ENCODE measurements at regions not wholly inside any gene's neighbourhood (a gene's known extent, or its start where the extent isn't known, plus 50 kb on each side); places are given as distances from the start of the nearest gene placed in this dataset.

- Histone ChIP-seq H3K9me3 (ENCODE audit: control insufficient read depth in 1 of 2, insufficient read depth in 1 of 2, low read depth in 1 of 2, low read length in 2 of 2) (no peaks in the 10 kb centered on the region), H2AFZ (ENCODE audit: low read depth, low read length, poor library complexity, severe bottlenecking) (no peak overlapping the region), H3K9me2 (ENCODE audit: insufficient read depth) (no peaks in the 10 kb centered on the region), H3K27me3 (ENCODE audit: insufficient read depth, low read length) (peaks cover 68% of the 10 kb centered on the region), H3K36me3 (ENCODE audit: control insufficient read depth in 1 of 2, insufficient read depth in 2 of 2, low read length in 2 of 2) (no peaks in the 10 kb centered on the region), H4K20me1 (ENCODE audit: insufficient read depth) (no peaks in the 10 kb centered on the region), H3K9ac (ENCODE audit: low read length) (no peak overlapping the region), H3K27ac (ENCODE audit: low read depth, low read length) (no peak overlapping the region), H3K4me2 (ENCODE audit: low read length) (no peak overlapping the region), H3K4me1 (ENCODE audit: control insufficient read depth in 1 of 2, insufficient read depth in 2 of 2, low read length in 2 of 2) (no peaks in the 10 kb centered on the region), H3K4me3 (replicated peaks in 1 of 2; ENCODE audit: low read depth in 1 of 2, low read length in 2 of 2) (no peak overlapping the region), H3K79me2 (ENCODE audit: insufficient read depth, low read length) (no peaks in the 10 kb centered on the region)
- ATAC-seq (no peak), DNase-seq (ENCODE audit: low read depth, low spot score) (no peak)
- intact Hi-C loops (cut with micrococcal nuclease), result no loop called here
- ChIA-PET CTCF (no interaction called here), POLR2A (no interaction called here), RAD21 (ENCODE audit: low non-redundant PET in 1 of 2, low total read pairs in 2 of 2, uncharacterized antibody in 2 of 2, unreplicated experiment in 2 of 2) (no interaction called here)
- no TSS peak for BruUV-seq (replicated peaks)
- no peak for TF ChIP-seq ZBTB33 (IDR thresholded peaks at IDR 0.05; ENCODE audit: extremely low read depth, insufficient replicate concordance, low read length)
- TF ChIP-seq EGR1 (IDR thresholded peaks at IDR 0.05; ENCODE audit: low read depth), result no peak
- TF ChIP-seq CEBPB (IDR thresholded peaks at IDR 0.05; ENCODE audit: low read depth), result no peak
- TF ChIP-seq JUND (IDR thresholded peaks at IDR 0.05), result no peak
- no peak for TF ChIP-seq EZH2 (IDR thresholded peaks at IDR 0.05)
- TF ChIP-seq SP1 (IDR thresholded peaks at IDR 0.05; ENCODE audit: low read depth), result no peak
- TF ChIP-seq, protein P1, sequence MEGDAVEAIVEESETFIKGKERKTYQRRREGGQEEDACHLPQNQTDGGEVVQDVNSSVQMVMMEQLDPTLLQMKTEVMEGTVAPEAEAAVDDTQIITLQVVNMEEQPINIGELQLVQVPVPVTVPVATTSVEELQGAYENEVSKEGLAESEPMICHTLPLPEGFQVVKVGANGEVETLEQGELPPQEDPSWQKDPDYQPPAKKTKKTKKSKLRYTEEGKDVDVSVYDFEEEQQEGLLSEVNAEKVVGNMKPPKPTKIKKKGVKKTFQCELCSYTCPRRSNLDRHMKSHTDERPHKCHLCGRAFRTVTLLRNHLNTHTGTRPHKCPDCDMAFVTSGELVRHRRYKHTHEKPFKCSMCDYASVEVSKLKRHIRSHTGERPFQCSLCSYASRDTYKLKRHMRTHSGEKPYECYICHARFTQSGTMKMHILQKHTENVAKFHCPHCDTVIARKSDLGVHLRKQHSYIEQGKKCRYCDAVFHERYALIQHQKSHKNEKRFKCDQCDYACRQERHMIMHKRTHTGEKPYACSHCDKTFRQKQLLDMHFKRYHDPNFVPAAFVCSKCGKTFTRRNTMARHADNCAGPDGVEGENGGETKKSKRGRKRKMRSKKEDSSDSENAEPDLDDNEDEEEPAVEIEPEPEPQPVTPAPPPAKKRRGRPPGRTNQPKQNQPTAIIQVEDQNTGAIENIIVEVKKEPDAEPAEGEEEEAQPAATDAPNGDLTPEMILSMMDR (IDR thresholded peaks at IDR 0.05 in 2 of 3, conservative IDR thresholded peaks at IDR 0.05 in 1 of 3; ENCODE audit: borderline replicate concordance in 1 of 3, insufficient read depth in 1 of 3, low read depth in 2 of 3, low read length in 2 of 3), result no peak
- TF ChIP-seq POLR2AphosphoS5 (IDR thresholded peaks at IDR 0.05; ENCODE audit: low read depth, low read length), result no peak
- TF ChIP-seq SIN3A (IDR thresholded peaks at IDR 0.05; ENCODE audit: low read depth), result no peak
- no peak for TF ChIP-seq ELF1 (IDR thresholded peaks at IDR 0.05; ENCODE audit: borderline replicate concordance, low read depth)
- no peak for TF ChIP-seq ZNF274 (IDR thresholded peaks at IDR 0.05; ENCODE audit: low read depth, low read length)
- TF ChIP-seq RAD21 (IDR thresholded peaks at IDR 0.05; ENCODE audit: low read depth), result no peak
- TF ChIP-seq YY1 (IDR thresholded peaks at IDR 0.05; ENCODE audit: extremely low read depth, insufficient replicate concordance, low read depth, low read length), result no peak
- no peak for TF ChIP-seq MAX (IDR thresholded peaks at IDR 0.05)
- no peak for TF ChIP-seq SRF (IDR thresholded peaks at IDR 0.05; ENCODE audit: low read depth)
Measured at GRCh38 chr5:113900141-113900540, 386.6 kb downstream of the YTHDC2 start.
